ENCODE measurements at regions not wholly inside any gene's neighbourhood (a gene's known extent, or its start where the extent isn't known, plus 50 kb on each side); places are given as distances from the start of the nearest gene placed in this dataset.
"Not testable (repeated sequence)": the region's sequence is repeated elsewhere in the genome, so short reads cannot be mapped to it uniquely, and the experiment has no call there.

DNA sequence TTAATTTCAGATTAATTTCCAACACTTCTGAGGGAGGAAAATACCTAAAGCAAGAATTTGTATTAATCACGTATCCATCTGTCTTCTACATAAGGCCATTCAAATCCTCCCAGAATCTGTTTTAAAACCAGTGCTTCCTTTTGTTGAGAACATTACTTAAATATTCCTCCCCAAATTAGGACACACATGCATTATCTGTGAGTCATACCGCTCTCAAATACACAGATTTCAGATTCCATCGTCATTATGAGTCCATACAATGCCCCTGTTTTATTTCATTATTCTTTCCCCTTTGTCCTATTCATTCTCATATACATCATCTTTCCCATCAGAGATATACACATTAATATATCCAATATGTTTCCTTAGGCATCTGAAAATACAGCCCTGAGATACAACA lies 57.3 kb upstream of the PRSS12 start:
- DNase-seq = no peak

DNA sequence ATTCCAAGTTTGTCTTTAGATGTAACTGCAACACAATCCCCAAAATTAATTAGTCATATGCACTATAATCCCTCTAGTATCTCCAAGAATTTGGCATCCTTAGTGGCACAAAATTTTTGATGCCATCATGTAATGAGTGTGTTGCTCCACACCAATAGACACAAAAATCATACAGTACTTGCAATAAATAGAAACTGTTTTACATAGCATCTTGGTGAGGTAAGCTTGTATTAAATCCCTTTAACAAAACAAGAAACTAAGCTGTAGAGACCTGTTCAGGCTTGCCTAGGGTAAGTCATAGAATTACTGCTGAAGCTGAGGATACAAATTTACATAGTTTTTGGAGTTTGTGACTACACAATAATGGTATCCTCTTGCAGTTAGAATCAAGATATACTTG lies 64.5 kb upstream of the PRSS12 start:
- no peak for DNase-seq

DNA sequence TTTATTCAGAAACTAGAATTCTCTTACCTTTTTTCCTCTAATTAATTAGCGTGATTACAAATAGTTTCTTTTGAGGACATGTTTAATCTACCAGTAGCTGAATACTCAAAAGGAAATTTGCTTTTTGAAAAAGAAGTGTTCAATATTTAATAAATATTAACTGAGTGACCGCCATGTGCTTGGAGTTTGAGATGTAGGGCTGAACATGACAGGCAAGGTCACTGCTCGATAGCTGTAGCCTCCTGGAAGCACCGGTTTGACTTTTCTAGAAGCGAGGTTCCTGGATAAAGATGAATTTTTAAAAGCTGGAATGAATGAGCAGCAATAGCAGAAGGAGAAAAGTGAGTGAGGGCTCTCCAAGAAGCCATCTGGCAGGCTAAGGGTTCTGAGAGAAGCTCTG lies 65.0 kb upstream of the PRSS12 start:
- DNase-seq = not testable (repeated sequence)

DNA sequence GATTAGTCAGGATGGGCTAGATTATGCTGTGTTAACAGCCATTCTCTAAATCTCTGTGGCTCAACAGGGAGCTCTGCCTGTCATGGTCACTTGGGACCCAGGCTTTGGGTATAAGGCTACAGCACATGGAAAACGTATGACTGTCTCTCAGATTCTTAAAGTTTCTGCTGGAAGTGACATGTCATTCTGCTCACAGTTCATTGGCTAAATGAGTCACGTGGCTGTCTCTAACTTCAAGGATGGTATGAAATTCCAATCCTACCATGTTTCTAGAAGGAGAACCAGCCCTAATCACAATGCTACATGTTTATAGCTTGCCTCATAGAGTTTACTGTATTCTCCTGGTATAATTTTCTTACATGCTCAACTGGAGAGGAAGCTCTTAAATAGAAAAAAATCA lies 65.6 kb upstream of the PRSS12 start:
- not testable (repeated sequence) for DNase-seq

DNA sequence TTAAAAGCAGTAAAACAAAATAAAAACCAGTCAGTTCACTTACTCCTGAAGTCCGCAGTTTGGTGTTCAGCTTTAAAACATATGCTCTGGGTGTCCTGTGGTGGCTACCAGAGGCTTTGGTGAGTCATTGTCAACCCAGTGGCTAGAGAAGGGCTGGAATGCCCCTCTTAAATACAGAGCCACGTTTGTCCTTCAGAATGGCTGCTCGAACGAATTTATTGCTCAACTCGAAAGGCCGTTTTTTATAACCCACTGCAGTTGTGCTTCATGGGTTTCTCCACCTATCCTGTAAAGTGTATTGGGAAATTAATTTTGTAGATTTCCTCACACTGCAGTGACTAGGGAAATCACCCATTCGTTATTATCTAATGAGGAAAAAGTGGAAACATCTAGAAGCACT lies 66.8 kb upstream of the PRSS12 start:
- not testable (repeated sequence) for DNase-seq

DNA sequence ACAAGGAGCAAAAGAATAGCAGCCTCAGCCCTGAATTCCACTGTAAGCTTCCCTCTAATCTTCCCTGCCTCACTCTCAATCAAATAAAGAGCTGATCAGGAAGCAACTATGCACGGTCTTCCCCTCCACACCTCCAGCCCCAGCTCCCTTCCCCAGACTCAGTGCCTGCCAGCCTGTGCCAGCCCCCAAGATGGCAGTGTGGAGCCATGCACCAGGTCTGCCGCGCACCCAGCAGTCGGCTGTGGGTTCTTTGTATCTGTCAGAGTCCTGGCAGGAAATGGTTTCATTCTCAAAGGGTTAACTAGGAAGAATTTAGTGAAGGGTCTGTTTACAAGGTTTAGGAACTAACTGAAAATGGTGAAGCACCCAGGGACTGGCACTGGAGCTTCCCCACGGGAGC lies 71.3 kb upstream of the PRSS12 start:
- DNase-seq = peak; percentile 2 to 5

DNA sequence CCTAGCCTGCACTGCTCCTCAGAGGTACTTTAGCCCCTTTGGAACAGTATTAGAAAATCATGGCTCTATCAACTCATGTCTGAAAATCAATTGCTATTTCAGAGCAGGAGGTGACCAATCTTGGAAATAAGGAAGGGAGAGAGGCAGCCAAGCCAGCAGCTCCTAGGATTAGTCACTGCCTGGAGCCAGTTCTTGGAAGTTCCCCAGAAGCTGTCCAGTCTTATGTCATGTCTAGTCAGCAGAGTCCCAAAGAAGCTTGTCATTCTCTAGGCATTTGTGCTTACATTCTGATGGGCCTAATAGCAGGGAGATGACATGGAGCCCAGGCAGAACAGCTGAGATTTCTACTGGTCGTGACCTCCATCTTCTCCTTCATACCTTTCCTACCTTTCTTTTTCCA lies 76.1 kb upstream of the PRSS12 start:
- DNase-seq = not testable (repeated sequence)

DNA sequence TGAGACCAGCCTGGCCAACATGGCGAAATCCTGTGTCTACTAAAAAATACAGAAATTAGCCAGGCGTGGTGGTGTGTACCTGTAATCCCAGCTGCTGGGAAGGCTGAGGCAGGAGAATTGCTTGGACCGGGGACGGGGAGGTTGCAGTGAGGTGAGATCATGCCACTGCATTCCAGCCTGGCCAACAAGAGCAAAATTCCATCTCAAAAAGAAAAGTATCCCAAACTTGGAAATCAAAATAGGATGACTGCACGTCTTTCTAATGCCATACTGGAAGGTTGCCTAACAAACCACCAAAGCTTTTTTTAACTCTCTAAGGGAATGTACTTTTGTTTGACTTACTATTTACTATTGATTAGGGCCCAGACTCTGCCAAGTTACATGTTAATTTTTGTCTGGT lies 79.6 kb upstream of the PRSS12 start:
- not testable (repeated sequence) for DNase-seq

DNA sequence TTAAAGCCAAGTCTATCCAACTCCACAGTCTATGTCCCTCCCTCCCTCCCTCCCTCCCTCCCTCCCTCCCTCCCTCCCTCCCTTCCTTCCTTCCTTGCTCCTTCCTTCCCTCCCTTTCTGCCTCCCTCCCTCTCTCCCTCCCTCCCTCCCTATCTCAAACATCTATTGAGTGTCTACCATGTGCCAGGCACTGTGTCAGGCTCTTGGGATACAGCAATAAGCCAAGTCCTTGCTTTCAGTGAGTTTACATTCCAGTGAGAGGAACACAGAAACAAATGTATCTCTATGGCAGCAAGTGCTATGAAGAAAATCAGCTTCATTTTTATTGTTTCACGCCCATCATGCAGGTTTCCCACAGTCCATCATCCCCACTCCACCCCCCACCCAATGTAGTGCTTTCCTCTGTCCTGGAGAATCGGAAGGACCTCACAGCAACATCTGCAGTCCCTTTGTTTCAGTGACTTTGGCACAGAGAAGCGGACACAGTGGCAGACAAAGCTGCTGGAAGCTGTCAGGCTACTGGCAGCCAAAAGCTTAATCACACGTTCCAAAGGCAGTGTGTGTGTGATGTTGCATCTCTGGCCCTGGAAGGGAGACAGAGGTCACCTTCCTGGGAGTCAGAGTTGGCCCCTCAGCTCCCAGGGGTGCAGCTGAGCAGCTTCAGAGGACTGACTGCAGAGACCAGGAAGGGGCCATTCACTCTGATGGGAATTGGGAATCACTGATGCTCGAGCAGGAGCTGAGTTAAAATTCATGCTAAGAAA lies 81.0 kb upstream of the PRSS12 start:
- DNase-seq = not testable (repeated sequence)

DNA sequence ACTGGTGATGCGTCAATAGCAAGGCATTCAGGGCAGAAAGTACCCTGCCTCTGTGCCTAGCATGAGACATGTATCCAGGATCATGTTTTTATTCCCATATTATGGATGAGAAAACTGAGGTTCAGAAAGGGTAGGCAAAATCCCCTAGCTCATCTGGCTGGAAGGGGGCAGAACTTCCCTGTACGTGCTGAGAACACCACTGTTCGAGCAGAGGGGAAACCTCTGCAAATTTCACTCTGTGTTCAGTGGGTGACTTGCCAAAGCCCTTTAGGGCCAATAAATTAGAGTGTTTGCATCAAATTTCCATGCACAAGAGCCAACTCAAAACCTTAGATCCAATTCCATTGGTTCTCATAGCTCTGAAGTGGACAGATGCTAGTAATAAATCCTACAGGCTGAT lies 82.6 kb upstream of the PRSS12 start:
- DNase-seq = not testable (repeated sequence)

DNA sequence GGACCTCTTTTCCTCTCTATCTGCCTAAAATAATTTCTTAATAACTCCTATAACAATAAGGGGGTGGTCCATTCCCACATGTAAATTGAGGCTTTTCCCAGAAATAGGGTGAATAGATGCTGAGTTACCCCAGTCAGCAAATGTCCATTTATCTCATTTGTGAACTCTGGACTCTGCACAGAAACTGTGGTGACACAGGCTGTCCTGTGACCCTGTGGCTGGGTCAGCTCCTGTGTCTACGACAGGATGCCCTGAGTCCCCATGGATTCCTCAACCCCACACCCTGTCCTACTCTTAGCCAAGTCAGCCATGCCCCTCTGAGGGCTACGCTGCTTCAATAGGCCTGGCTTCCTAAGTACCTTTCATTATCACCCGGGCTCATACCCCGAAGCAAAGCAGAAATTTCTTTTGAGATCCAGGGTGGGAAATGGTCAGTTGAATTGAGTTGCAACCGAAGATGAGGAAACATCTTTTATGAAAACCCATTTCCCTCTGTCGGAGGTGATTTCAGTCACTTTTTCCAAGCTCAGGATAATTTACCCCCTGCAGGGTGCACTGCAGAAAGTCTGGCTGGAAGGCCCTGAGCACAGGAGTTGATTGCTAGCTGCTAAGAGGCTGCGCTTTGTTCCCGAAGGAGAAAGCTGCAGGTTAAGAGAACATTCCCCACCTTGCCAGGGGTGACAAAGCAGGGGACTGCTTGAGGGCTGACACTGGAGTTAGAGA lies 89.5 kb upstream of the PRSS12 start:
- not testable (repeated sequence) for DNase-seq

DNA sequence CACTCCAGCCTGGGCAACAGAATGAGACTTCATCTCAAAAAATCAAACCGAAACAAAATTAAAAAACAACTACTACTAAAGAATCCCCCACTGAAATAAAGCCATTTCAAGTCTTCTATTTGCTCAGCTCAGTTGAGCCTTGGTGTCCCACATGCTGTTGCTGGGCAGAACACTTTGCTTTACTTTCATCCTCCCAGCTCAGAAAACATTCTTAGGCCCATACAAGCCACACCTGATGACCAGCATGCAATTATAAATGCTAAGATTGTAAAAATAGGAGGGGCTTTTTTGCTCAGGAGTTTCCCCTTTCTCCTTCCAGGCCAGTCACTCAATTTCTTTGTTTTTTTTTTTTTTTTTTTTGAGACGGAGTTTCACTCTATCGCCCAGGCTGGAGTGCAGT lies 94.6 kb upstream of the PRSS12 start:
- DNase-seq = not testable (repeated sequence)

DNA sequence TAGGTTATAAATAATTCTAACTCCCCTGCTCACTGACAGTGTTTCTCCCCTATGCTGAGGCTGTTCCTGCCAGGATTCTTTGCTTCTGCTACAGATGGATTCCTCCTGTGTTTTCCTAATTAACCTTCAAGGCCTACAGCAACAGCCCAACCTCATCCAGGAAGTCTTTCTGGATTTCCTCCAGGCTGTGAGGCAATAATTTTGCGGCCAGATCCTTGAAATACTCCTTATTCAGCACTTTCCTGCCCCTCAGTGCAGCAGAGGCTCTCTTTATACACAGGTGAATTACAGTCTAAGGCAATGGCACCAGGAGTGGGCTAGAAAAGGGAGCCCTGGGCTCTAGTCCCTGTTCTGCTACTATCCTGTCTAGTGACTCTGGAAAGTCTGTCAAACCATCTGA lies 102.1 kb upstream of the PRSS12 start:
- DNase-seq = not testable (repeated sequence)

DNA sequence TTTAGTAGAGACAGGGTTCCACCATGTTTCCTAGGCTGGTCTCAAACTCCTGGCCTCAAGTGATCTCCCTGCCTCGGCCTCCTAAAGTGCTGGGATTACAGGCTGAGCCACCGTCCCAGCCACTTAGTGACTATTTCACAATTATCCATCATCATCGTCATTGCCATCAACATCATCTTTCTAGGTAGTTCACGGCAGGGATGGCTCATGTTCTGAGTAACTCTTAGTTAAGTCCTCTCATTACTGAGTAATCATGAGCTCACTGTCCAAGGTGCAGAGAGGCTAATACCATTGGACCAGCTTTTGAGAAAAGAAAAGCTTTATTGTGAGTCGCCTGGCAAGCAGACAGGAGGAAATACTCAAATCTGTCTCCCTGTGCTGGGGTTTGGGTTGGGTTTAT lies 108.6 kb upstream of the PRSS12 start:
- not testable (repeated sequence) for DNase-seq

DNA sequence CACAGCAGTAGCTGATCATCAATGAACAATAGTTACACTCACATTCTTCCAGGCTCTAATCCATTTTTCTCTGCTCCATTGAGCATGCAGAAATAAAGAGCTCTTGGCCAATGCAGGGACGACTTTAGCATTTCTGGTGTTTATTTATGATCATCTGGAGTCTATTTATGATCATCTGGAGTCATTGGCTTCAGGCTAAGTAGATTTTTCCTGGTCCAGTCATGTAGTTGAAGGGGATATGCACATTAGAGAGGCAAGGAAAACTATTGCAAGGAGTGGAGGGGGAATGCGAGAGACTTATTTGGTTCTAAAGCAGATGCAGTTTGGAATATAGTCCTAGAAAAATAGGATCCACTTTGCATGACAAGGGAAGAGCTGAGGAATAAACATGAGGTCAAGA lies 113.0 kb upstream of the PRSS12 start:
- not testable (repeated sequence) for DNase-seq

DNA sequence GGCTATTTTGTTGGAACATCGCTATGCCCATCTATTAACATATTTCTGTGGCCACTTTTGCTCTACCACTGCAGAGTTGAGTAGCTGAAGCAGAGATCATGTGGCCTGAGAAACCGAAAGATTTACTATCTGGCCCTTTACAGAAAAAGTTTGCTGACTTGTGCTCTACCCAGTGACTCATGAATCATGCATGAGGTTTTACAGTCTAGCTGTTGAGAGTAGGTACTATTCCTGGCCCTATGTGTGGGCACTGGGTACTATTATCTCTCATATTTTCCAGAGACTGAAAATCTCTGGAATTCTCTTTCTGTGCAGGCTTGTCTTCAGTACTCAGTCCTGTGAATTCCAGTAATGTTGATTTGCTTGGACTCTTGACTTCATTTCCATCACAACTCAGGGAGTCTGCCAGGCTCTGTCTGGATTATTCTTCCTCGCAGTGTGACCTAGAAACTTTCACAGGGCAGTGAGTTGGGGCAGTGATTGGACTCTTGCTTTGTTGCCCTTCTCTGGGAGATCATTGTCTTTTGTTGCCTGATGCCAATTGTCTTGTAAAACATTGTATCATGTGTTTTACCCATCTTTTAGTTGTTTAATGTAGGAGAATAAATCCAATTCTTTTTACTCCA lies 121.3 kb upstream of the PRSS12 start:
- DNase-seq = not testable (repeated sequence)

DNA sequence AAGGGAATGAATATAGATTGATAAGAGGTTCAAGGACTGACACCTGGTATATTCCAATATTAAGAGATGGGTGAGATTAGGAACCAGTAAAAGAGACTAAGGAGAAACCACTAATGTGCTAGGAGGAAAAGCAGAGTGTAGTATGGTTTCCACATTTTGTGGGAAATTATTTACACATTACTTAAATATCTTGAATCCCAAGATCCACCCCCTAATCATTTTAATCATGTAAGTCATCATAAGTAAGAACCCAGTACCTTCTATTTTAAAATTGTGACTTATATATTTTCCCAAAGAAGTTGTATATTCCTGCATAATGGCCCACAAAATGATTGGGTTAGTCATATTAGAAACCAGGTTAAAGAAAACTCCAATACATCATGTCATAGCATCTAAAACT lies 122.0 kb upstream of the PRSS12 start:
- not testable (repeated sequence) for DNase-seq

DNA sequence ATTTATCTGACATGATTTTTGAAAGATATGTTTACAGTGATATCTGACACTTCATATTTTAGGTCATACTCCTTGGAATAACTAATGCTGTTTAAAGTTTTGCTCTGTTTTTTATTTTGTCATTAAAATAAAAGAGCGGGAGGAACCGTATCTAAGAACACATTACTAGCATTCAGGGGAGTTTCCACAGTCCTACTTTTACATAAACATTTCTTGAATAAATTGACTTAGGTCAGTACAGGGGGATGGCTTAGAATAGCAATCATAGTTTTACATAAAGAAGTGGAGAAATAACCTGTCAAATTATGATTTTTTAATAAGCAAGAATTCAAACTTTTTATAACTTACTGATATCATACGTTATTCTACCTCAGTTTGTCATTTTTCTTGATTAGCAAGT lies 123.1 kb upstream of the PRSS12 start:
- not testable (repeated sequence) for DNase-seq

DNA sequence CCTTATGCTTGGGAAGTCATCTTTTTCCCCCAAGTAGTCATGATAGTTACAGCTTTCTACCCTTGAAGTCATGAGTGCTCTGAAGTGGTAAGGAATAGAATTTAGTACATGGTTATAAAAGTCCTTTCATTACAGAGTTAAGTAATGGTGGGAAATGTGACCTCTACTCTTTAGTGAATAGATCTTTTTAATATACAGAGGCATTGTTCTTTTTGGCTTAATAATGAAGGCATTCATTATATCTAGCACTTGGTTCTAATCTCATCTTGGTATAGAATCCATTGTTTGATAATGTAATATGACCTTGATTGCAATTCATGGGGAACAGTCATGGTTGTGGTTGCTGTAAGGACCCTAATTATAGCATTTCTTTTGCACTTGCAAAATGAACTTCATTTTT lies 125.0 kb upstream of the PRSS12 start:
- DNase-seq = not testable (repeated sequence)

DNA sequence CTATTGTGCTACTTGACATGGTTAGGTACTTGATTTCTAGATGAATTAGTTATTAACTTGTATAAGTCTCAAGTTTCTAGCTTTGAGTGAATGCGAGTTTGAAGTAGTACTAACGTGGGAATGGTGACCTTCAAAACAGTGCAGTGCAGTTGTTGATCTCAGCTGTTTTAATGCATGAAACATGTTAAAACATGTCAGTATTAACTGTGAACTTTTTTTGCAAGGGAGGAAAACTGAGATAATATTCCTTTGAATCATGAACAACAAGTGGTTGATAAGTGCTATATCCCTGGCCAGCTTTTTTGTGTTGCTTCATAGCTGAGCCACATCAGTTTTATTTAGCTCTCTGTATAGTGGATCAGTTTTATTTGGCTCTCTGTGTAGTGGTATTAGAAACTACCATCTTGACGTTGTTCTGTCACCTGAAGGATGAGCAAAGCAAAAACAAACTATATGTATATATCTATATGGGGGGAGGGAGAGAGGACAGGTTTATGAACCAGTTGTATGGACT lies 133.1 kb upstream of the PRSS12 start:
- not testable (repeated sequence) for DNase-seq

DNA sequence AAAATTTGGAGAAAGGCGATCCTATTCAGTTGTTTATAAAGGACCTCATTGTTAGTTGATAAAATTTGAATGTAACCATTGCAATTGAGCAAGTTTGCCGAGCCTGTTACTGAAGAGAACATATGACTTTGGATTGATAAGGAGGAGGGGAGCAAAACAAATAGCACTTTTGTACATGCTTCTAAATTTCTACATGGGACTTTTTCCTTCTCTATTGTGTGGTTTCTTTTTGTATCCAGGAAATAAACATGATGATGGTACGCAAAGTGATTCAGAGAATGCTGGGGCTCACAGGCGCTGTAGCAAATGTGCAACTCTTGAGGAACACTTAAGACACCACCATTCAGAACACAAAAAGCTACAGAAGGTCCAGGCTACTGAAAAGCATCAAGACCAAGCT lies 140.2 kb upstream of the PRSS12 start:
- not testable (repeated sequence) for DNase-seq

DNA sequence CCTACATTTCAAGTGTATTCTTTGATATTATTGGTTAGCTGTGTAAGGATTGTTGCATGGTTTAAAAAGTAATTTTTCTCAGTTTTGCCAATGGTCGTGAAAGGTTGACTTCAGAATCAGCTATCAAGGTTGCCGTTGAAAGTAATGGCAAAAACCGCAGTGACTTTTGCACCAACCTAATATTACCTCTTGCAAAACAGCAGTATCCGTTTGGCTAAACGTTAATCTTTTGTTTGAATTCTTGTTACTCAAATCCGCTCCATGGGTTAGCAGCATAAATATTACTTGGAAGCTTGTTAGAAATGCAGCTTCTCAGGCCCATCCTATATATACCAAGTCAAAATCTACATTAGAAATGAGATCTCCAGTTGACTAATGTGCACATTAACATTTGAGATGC lies 141.6 kb upstream of the PRSS12 start:
- DNase-seq = not testable (repeated sequence)

DNA sequence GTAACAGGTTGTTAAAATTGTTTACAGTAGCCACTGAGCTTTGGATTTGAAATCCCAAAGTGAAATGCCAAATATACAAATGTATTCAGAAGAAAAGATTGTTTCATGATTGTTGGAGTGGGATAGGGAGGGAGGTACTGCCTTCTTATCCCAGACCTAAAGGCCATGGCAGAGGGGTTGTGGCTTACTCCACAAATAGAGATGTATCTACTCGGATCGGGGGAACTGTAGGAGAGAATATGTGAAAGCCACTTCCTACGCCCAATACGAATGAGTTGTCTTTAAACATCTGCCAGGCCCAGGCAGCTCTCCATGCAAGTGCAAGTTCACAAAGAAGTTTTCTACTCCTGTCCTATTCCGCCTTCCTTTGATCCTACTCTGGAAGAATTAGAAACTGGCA lies 150.2 kb upstream of the PRSS12 start:
- not testable (repeated sequence) for DNase-seq

DNA sequence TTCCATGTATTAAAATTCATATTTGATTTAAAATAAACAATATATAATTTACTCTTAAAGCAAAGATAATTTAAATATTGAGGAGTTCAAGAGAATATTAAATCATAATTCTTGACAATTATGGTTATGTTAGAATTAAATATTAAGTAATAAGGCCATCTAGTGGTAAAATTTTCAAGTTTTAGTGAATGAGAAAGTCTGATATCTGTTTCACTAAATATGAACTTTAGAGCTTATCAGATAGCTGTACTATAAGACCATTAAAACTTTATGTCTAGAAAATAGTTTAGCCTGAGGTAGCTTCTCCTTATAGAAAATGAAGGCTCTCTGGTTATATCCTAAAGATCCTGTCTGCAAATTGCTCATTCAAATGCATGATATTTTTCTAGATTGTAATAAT lies 152.1 kb upstream of the PRSS12 start:
- DNase-seq = not testable (repeated sequence)

All from activated CD4-positive, alpha-beta T cell treated with anti-CD3 and anti-CD28 coated beads, Interleukin-2, amount 50 U/mL, for 4 hours (primary cell).